K562 (cell line): ENCODE measurements at regions not wholly inside any gene's neighbourhood (a gene's known extent, or its start where the extent isn't known, plus 50 kb on each side); places are given as distances from the start of the nearest gene placed in this dataset.

Source experiments
- ATAC-seq: fragments of 200-7000 bp; cut with Tn5 transposase; 3 replicates; pipeline ENCODE4 v1.9.1; 2020; ENCODE audit warnings: moderate library complexity
- BruUV-seq: library from RNA; stranded (reverse); fragments of 400-500 nt; replicated peaks from 2 replicates; lab custom pipeline; 2021; lab: Mats Ljungman, UMichigan
- CTCF ChIA-PET: fragments of 300-600 bp; formaldehyde crosslinking; extraction: SDS; loops from one replicate; lab custom pipeline; 2021; ENCODE audit warnings: low intra/inter-chr PET ratio; lab: Yijun Ruan, JAX
- POLR2A ChIA-PET: fragments of 300-600, 350-650 bp; sonication (Branson Sonifier 250); formaldehyde crosslinking; extraction: SDS; loops from one replicate; lab custom pipeline; 2021; ENCODE audit warnings: antibody characterized with exemption, inconsistent platforms; lab: Yijun Ruan, JAX
- DNase-seq, 4 experiments: peaks; one replicate each; pipeline versions ENCODE4 v3.0.0 to v3.0.0-alpha.2; 2011 to 2018; ENCODE audit warnings: low spot score in 3 of 4, mixed read lengths in 3 of 4; ENCODE audit errors: extremely low read depth in 1 of 4
- FAIRE-seq: peaks from 2 replicates; lab custom pipeline; 2011; peaks lifted over from hg19 to GRCh38; lab: Jason Lieb, UNC
- H2AFZ ChIP-seq: 2 replicates; pipeline ENCODE4 v1.6.0; 2011; ENCODE audit warnings: low read depth, low read length, control low read depth, inconsistent platforms
- H3K27ac ChIP-seq: fragments of 200-600 bp; 3 replicates; pipeline ENCODE4 v1.8.0; 2011; ENCODE audit warnings: low read depth, mild to moderate bottlenecking, control low read depth, inconsistent platforms, low read length, moderate library complexity, mixed read lengths; ENCODE audit errors: extremely low read depth
- H3K27me3 ChIP-seq, 2 experiments: fragments of 300-600 bp in 1 of 2; 2 replicates in 1 of 2; 3 replicates in 1 of 2; pipeline versions ENCODE4 v1.6.0 to v1.8.0; 2011; ENCODE audit warnings: inconsistent platforms in 2 of 2, low read length in 2 of 2, mild to moderate bottlenecking in 1 of 2, mixed read lengths in 1 of 2, moderate library complexity in 1 of 2; ENCODE audit not compliant: control insufficient read depth in 2 of 2, insufficient read depth in 2 of 2
- H3K36me3 ChIP-seq: fragments of 300-600 bp; 3 replicates; pipeline ENCODE4 v1.8.0; 2011; ENCODE audit warnings: mild to moderate bottlenecking, low read length, inconsistent platforms; ENCODE audit not compliant: control insufficient read depth, insufficient read depth
- H3K4me1 ChIP-seq, 2 experiments: fragments of 200-600 bp in 1 of 2; replicated peaks in 1 of 2; 2 replicates in 1 of 2; 3 replicates in 1 of 2; pipeline versions ENCODE4 v1.5.1 to v1.8.0; 2011; ENCODE audit warnings: inconsistent platforms in 2 of 2, low read length in 2 of 2, mild to moderate bottlenecking in 1 of 2, mixed read lengths in 1 of 2, moderate library complexity in 1 of 2; ENCODE audit not compliant: control insufficient read depth in 2 of 2, insufficient read depth in 2 of 2
- H3K4me2 ChIP-seq: 2 replicates; pipeline ENCODE4 v1.6.1; 2011; ENCODE audit warnings: low read length, control low read depth, inconsistent platforms, mixed read lengths; ENCODE audit not compliant: insufficient read depth
- H3K4me3 ChIP-seq: fragments of 200-600 bp; sonication (generic), shearing (Covaris generic); 2 replicates; pipeline ENCODE4 v1.5.1; 2016; ENCODE audit warnings: control low read depth, inconsistent platforms
- H3K79me2 ChIP-seq: fragments of 200-600 bp; 3 replicates; pipeline ENCODE4 v1.8.0; 2011; ENCODE audit warnings: low read length, inconsistent platforms; ENCODE audit not compliant: control insufficient read depth, insufficient read depth
- H3K9ac ChIP-seq, 2 experiments: 2 replicates each; pipeline versions ENCODE4 v1.6.0 to v1.6.1; 2011; ENCODE audit warnings: low read depth in 2 of 2, low read length in 2 of 2, control low read depth in 1 of 2, inconsistent platforms in 1 of 2, mild to moderate bottlenecking in 1 of 2, mixed read lengths in 1 of 2; ENCODE audit not compliant: insufficient read depth in 1 of 2
- H3K9me1 ChIP-seq: one replicate; pipeline ENCODE4 v1.6.0; 2011; ENCODE audit warnings: inconsistent platforms, mild to moderate bottlenecking, low read length, moderate library complexity; ENCODE audit not compliant: control insufficient read depth, insufficient read depth
- H3K9me3 ChIP-seq: replicated peaks from 2 replicates; pipeline ENCODE4 v1.5.1; 2011; ENCODE audit warnings: low read depth, low read length, inconsistent platforms; ENCODE audit not compliant: control insufficient read depth, insufficient read depth
- H4K20me1 ChIP-seq: replicated peaks from 2 replicates; pipeline ENCODE4 v1.6.1; 2011; ENCODE audit warnings: low read length, inconsistent platforms, mixed read lengths; ENCODE audit not compliant: control insufficient read depth, insufficient read depth
- CHD7 ChIP-seq: fragments of 200-600 bp; sonication (generic); IDR thresholded peaks from one replicate; pipeline ENCODE4 v1.6.1; 2012; ENCODE audit warnings: mild to moderate bottlenecking, low read depth, low read length, inconsistent platforms
- HBP1 ChIP-seq: fragments of 450-650 bp; formaldehyde crosslinking; IDR thresholded peaks from 2 replicates; pipeline ENCODE4 v1.4.0; 2022; ENCODE audit warnings: missing genetic modification characterization
- HIVEP1 ChIP-seq: fragments of 250-450 bp; sonication (Bioruptor Pico); IDR thresholded peaks from 2 replicates; pipeline ENCODE4 v1.4.0; 2020; ENCODE audit warnings: mild to moderate bottlenecking
- PHTF2 ChIP-seq: fragments of 250-450 bp; sonication (Bioruptor Pico); IDR thresholded peaks from 2 replicates; pipeline ENCODE4 v1.5.0; 2021; ENCODE audit warnings: mild to moderate bottlenecking
- ZKSCAN8 ChIP-seq: fragments of 200-800 bp; sonication (Bioruptor generic); IDR thresholded peaks from 2 replicates; pipeline ENCODE4 v1.6.1; 2016; ENCODE audit warnings: missing genetic modification characterization, missing compliant biosample characterization
- ZNF3 ChIP-seq: fragments of 250-450 bp; sonication (Bioruptor Pico); IDR thresholded peaks from 2 replicates; pipeline ENCODE4 v1.5.0; 2021; ENCODE audit warnings: mild to moderate bottlenecking, moderate library complexity
- ZNF668 ChIP-seq: fragments of 250-450 bp; sonication (Bioruptor Pico); IDR thresholded peaks from 2 replicates; pipeline ENCODE4 v1.8.0; 2022; ENCODE audit warnings: mild to moderate bottlenecking, inconsistent platforms
- WGBS: fragments of 100-300 bp; shearing (Covaris generic); methylation state at CpG from one replicate; pipeline ENCODE4 v1.1.6; 2016; ENCODE audit warnings: low coverage, mixed read lengths; ENCODE audit not compliant: insufficient coverage; ENCODE audit errors: missing lambda C conversion rate; 5-methylcytosine and 5-hydroxymethylcytosine counted together
- in situ Hi-C: fragments of 300-500 bp; cut with MboI; formaldehyde crosslinking; loops from 4 replicates; pipeline ENCODE4 v1.15.0; 2018; ENCODE audit warnings: inconsistent platforms, mixed read lengths
- intact Hi-C: fragments of 100-400 bp; cut with micrococcal nuclease; formaldehyde crosslinking; loops from 2 replicates; pipeline ENCODE4 v1.14.2; 2022

- TF ChIP-seq HBP1 (CRISPR knock-in tag) (no peak), ZNF668 (CRISPR knock-in tag) (no peak), PHTF2 (CRISPR knock-in tag) (no peak), ZKSCAN8 (CRISPR knock-in tag) (no peak)
Observed at GRCh38 chr17:72516772-72517399, 396.1 kb downstream of the SOX9 start (continued).

GRCh38 chr17:72517413-72518158, 396.8 kb downstream of the SOX9 start:
- no peaks in the 10 kb centered on the region for H3K9me3 ChIP-seq
- H3K4me1 ChIP-seq, result no peaks in the 10 kb centered on the region
- intact Hi-C loops (no loop called here), in situ Hi-C loops (no loop called here)
- BruUV-seq, result no TSS peak
- no peak overlapping the region for H3K9ac ChIP-seq
- FAIRE-seq (no peak), ATAC-seq (no peak), DNase-seq (no peak)
- no peaks in the 10 kb centered on the region for H4K20me1 ChIP-seq
- H2AFZ ChIP-seq, result no peak overlapping the region
- H3K79me2 ChIP-seq, result no peaks in the 10 kb centered on the region
- H3K36me3 ChIP-seq, result no peaks in the 10 kb centered on the region
- POLR2A ChIA-PET, result no interaction called here
- H3K27me3 ChIP-seq, result peaks cover 0 to 3% of the 10 kb centered on the region in 2 experiments; a peak in 1 of 5 replicates
- H3K4me3 ChIP-seq, result no peak overlapping the region
- CTCF ChIA-PET, result no interaction called here
- no peak overlapping the region for H3K27ac ChIP-seq
- no peak overlapping the region for H3K4me2 ChIP-seq
- WGBS, result 0% methylated on average over 7 of the region's 7 CpGs
- peaks cover 2% of the 10 kb centered on the region for H3K9me1 ChIP-seq
- TF ChIP-seq CHD7, result peak; percentile 77
- TF ChIP-seq ZNF3, result no peak
- no peak for TF ChIP-seq HIVEP1
